Mesenchymal stem cell (in vitro differentiated cells and primary cell): ENCODE measurements at regions not wholly inside any gene's neighbourhood (a gene's known extent, or its start where the extent isn't known, plus 50 kb on each side); places are given as distances from the start of the nearest gene placed in this dataset.

ENCODE experiments used
- DNase-seq: peaks from one replicate; pipeline ENCODE4 v3.0.0-alpha.2; 2013
- H2AFZ ChIP-seq: one replicate; pipeline ENCODE4 v1.6.1; 2013; ENCODE audit warnings: low read depth, mild to moderate bottlenecking, control low read depth, inconsistent platforms, low read length, moderate library complexity
- H2AK5ac ChIP-seq: 2 replicates; pipeline ENCODE4 v1.6.1; 2013; ENCODE audit warnings: low read length, moderate library complexity, mild to moderate bottlenecking, inconsistent platforms; ENCODE audit not compliant: severe bottlenecking
- H2BK120ac ChIP-seq: one replicate; pipeline ENCODE4 v1.6.1; 2013; ENCODE audit warnings: low read depth, mild to moderate bottlenecking, inconsistent platforms, low read length, moderate library complexity
- H2BK12ac ChIP-seq, 2 experiments: one replicate each; pipeline ENCODE4 v1.6.1; 2013; ENCODE audit warnings: inconsistent platforms in 2 of 2, low read length in 2 of 2, mild to moderate bottlenecking in 2 of 2, moderate library complexity in 2 of 2, control low read depth in 1 of 2
- H2BK15ac ChIP-seq: one replicate; pipeline ENCODE4 v1.6.1; 2013; ENCODE audit warnings: mild to moderate bottlenecking, low read depth, inconsistent platforms; ENCODE audit not compliant: poor library complexity, severe bottlenecking
- H2BK5ac ChIP-seq: 2 replicates; pipeline ENCODE4 v1.6.1; 2013; ENCODE audit warnings: low read depth, mild to moderate bottlenecking, low read length, control low read depth, inconsistent platforms; ENCODE audit not compliant: poor library complexity, severe bottlenecking
- H3K14ac ChIP-seq, 2 experiments: one replicate each; pipeline ENCODE4 v1.6.1; 2013; ENCODE audit warnings: inconsistent platforms in 2 of 2, low read length in 2 of 2, control low read depth in 1 of 2, mild to moderate bottlenecking in 1 of 2, moderate library complexity in 1 of 2
- H3K18ac ChIP-seq, 2 experiments: one replicate each; pipeline ENCODE4 v1.6.1; 2013; ENCODE audit warnings: inconsistent platforms in 2 of 2, low read length in 2 of 2, control low read depth in 1 of 2, low read depth in 1 of 2, mild to moderate bottlenecking in 1 of 2
- H3K23ac ChIP-seq, 2 experiments: one replicate each; pipeline ENCODE4 v1.6.1; 2013; ENCODE audit warnings: inconsistent platforms in 2 of 2, low read length in 2 of 2, mild to moderate bottlenecking in 2 of 2, moderate library complexity in 2 of 2, control low read depth in 1 of 2
- H3K27ac ChIP-seq: 2 replicates; pipeline ENCODE4 v1.5.1; 2013; ENCODE audit warnings: mild to moderate bottlenecking, moderate library complexity, low read length, control low read depth, inconsistent platforms; ENCODE audit not compliant: poor library complexity, severe bottlenecking
- H3K27me3 ChIP-seq, 2 experiments: 2 replicates each; pipeline versions ENCODE4 v1.6.1 to v1.7.0; 2013; ENCODE audit warnings: low read length in 2 of 2, mild to moderate bottlenecking in 2 of 2, moderate library complexity in 2 of 2, control low read depth in 1 of 2, inconsistent platforms in 1 of 2; ENCODE audit not compliant: control insufficient read depth in 1 of 2, insufficient read depth in 1 of 2
- H3K36me3 ChIP-seq, 2 experiments: 2 replicates each; pipeline versions ENCODE4 v1.6.1 to v1.7.0; 2013; ENCODE audit warnings: low read length in 2 of 2, control low read depth in 1 of 2, inconsistent platforms in 1 of 2, low read depth in 1 of 2, mild to moderate bottlenecking in 1 of 2; ENCODE audit not compliant: insufficient read depth in 2 of 2, control insufficient read depth in 1 of 2
- H3K4ac ChIP-seq, 2 experiments: one replicate each; pipeline ENCODE4 v1.6.1; 2013; ENCODE audit warnings: inconsistent platforms in 2 of 2, low read length in 2 of 2, mild to moderate bottlenecking in 2 of 2, moderate library complexity in 2 of 2, control low read depth in 1 of 2, low read depth in 1 of 2
- H3K4me1 ChIP-seq: 2 replicates; pipeline ENCODE4 v1.6.1; 2013; ENCODE audit warnings: low read depth, low read length, control low read depth; ENCODE audit not compliant: control insufficient read depth, insufficient read depth
- H3K4me2 ChIP-seq: 2 replicates; pipeline ENCODE4 v1.6.1; 2013; ENCODE audit warnings: low read length, mild to moderate bottlenecking, inconsistent platforms; ENCODE audit not compliant: poor library complexity, severe bottlenecking
- H3K4me3 ChIP-seq, 2 experiments: 2 replicates each; pipeline versions ENCODE4 v1.5.1 to v1.7.0; 2013; ENCODE audit warnings: low read length in 2 of 2, mild to moderate bottlenecking in 2 of 2, control low read depth in 1 of 2, low read depth in 1 of 2; ENCODE audit not compliant: insufficient read depth in 1 of 2
- H3K79me1 ChIP-seq: replicated peaks from 2 replicates; pipeline ENCODE4 v1.6.1; 2013; ENCODE audit warnings: mild to moderate bottlenecking, control low read depth, low read length, inconsistent platforms; ENCODE audit not compliant: poor library complexity, severe bottlenecking
- H3K9ac ChIP-seq: 2 replicates; pipeline ENCODE4 v1.7.0; 2013; ENCODE audit warnings: mild to moderate bottlenecking, low read length, moderate library complexity
- H3K9me3 ChIP-seq: 2 replicates; pipeline ENCODE4 v1.7.0; 2013; ENCODE audit warnings: mild to moderate bottlenecking, low read length; ENCODE audit not compliant: control insufficient read depth
- H4K8ac ChIP-seq: one replicate; pipeline ENCODE4 v1.6.1; 2013; ENCODE audit warnings: inconsistent platforms, mild to moderate bottlenecking, low read length, moderate library complexity
- H4K91ac ChIP-seq: one replicate; pipeline ENCODE4 v1.6.1; 2013; ENCODE audit warnings: mild to moderate bottlenecking, low read length, inconsistent platforms
- WGBS: methylation state at CpG from one replicate; pipeline ENCODE4 v1.1.7; 2013; ENCODE audit warnings: mixed read lengths; 5-methylcytosine and 5-hydroxymethylcytosine counted together

DNA sequence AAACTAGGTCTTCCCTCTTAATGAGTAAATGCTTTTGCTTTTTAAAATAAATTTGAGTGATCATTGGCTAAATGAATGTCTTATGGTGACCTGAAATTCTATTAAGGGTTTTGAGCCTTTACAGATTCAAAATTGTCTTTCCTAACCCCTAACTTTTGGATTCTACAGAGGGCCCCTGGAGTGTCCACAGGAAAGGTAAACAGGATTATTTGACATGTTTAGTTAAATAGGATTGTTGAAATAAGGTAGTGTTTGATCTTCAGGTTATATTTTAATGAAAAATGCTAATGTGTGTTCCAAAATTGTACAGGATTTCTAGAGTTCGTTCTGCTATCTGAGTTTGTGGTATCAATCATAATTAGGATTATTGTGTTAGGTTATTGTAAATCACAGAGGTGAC is 55.9 kb upstream of the GJB6 start:
- Histone ChIP-seq H2BK12ac (no peak overlapping the region), H3K4me3 (no peak overlapping the region), H3K4me1 (no peaks in the 10 kb centered on the region), H3K9me3 (peaks cover 26% of the 10 kb centered on the region), H3K36me3 (no peaks in the 10 kb centered on the region), H3K27ac (no peak overlapping the region), H3K27me3 (peaks cover 0 to 5% of the 10 kb centered on the region in 2 experiments), H3K4me2 (no peak overlapping the region), H4K91ac (no peak overlapping the region), H4K8ac (no peak overlapping the region), H3K79me1 (no peaks in the 10 kb centered on the region), H3K23ac (no peak overlapping the region), H2AFZ (no peak overlapping the region), H3K9ac (no peak overlapping the region), H3K18ac (no peak overlapping the region), H2BK120ac (no peak overlapping the region), H2BK5ac (no peak overlapping the region), H2AK5ac (no peak overlapping the region), H3K4ac (no peak overlapping the region), H3K14ac (no peak overlapping the region), H2BK15ac (no peak overlapping the region)
- 58% methylated on average over 1 of the region's 1 CpG for WGBS
- DNase-seq, result no peak

- Histone ChIP-seq H3K14ac (no peak overlapping the region), H2BK5ac (no peak overlapping the region), H3K79me1 (no peaks in the 10 kb centered on the region), H2AFZ (no peak overlapping the region), H2BK15ac (no peak overlapping the region), H2BK12ac (no peak overlapping the region), H3K4ac (no peak overlapping the region), H2BK120ac (no peak overlapping the region), H4K91ac (no peak overlapping the region), H4K8ac (no peak overlapping the region), H3K23ac (no peak overlapping the region), H3K9me3 (peaks cover 26% of the 10 kb centered on the region), H3K4me2 (no peak overlapping the region), H3K9ac (no peak overlapping the region), H2AK5ac (no peak overlapping the region), H3K4me3 (no peak overlapping the region), H3K27me3 (peaks cover 0 to 5% of the 10 kb centered on the region in 2 experiments), H3K36me3 (no peaks in the 10 kb centered on the region), H3K18ac (no peak overlapping the region), H3K4me1 (no peaks in the 10 kb centered on the region), H3K27ac (no peak overlapping the region)
- WGBS, result 79% methylated on average over 2 of the region's 2 CpGs
- no peak for DNase-seq
Measured at GRCh38 chr13:20285530-20285929, 53.4 kb upstream of the GJB6 start.
